HEK293 (cell line): ENCODE measurements at regions not wholly inside any gene's neighbourhood (a gene's known extent, or its start where the extent isn't known, plus 50 kb on each side); places are given as distances from the start of the nearest gene placed in this dataset.

Experiments
- CTCF ChIA-PET: fragments of 350-600 bp; formaldehyde crosslinking; extraction: SDS; loops from one replicate; lab custom pipeline; 2021; ENCODE audit warnings: antibody characterized with exemption; lab: Yijun Ruan, JAX
- POLR2A ChIA-PET: fragments of 300-600 bp; formaldehyde crosslinking; extraction: SDS; loops from one replicate; lab custom pipeline; 2020; ENCODE audit warnings: antibody characterized with exemption, inconsistent platforms; lab: Yijun Ruan, JAX
- H3K27ac ChIP-seq: fragments of 200-500 bp; sonication (Bioruptor generic); 2 replicates; pipeline ENCODE4 v1.5.1; 2014; ENCODE audit warnings: low read depth, low read length, control low read depth, inconsistent platforms; ENCODE audit errors: extremely low read depth
- H3K36me3 ChIP-seq, 2 experiments: fragments of 200-500 bp in 1 of 2; sonication (Bioruptor generic) in 1 of 2; 1 replicate in 1 of 2; 2 replicates in 1 of 2; pipeline ENCODE4 v1.5.1; 2014 to 2017; ENCODE audit warnings: inconsistent platforms in 2 of 2, low read length in 2 of 2; ENCODE audit not compliant: control insufficient read depth in 2 of 2, insufficient read depth in 1 of 2
- H3K4me1 ChIP-seq: fragments of 200-500 bp; sonication (Bioruptor generic); 2 replicates; pipeline ENCODE4 v1.5.1; 2014; ENCODE audit warnings: mild to moderate bottlenecking, low read length, inconsistent platforms; ENCODE audit not compliant: control insufficient read depth, insufficient read depth
- H3K4me3 ChIP-seq: 2 replicates; pipeline ENCODE4 v1.5.1; 2011; ENCODE audit warnings: low read depth, mild to moderate bottlenecking, control low read depth, low read length, moderate library complexity
- H3K9me3 ChIP-seq: fragments of 200-500 bp; sonication (Bioruptor generic); 2 replicates; pipeline ENCODE4 v1.5.1; 2014; ENCODE audit warnings: low read depth, low read length, inconsistent platforms; ENCODE audit not compliant: control insufficient read depth, insufficient read depth
- EGR2 ChIP-seq: fragments of 450-650 bp; formaldehyde crosslinking; IDR thresholded peaks from 2 replicates; pipeline ENCODE4 v1.5.1; 2016; ENCODE audit warnings: low read depth, missing biosample characterization, missing genetic modification characterization
- KLF7 ChIP-seq: fragments of 450-650 bp; formaldehyde crosslinking; IDR thresholded peaks from 2 replicates; pipeline ENCODE4 v1.5.1; 2016; ENCODE audit warnings: missing biosample characterization, missing genetic modification characterization, borderline replicate concordance
- MZF1 ChIP-seq: fragments of 450-650 bp; formaldehyde crosslinking; IDR thresholded peaks from 2 replicates; pipeline ENCODE4 v1.5.1; 2017; ENCODE audit warnings: missing biosample characterization, missing genetic modification characterization, borderline replicate concordance
- PRDM2 ChIP-seq: fragments of 450-650 bp; formaldehyde crosslinking; IDR thresholded peaks from 2 replicates; pipeline ENCODE4 v1.5.1; 2016; ENCODE audit warnings: missing biosample characterization, missing genetic modification characterization, borderline replicate concordance
- RBAK ChIP-seq: fragments of 450-650 bp; formaldehyde crosslinking; IDR thresholded peaks from 2 replicates; pipeline ENCODE4 v1.5.1; 2016; ENCODE audit warnings: missing biosample characterization, missing genetic modification characterization
- SALL2 ChIP-seq: fragments of 450-650 bp; formaldehyde crosslinking; IDR thresholded peaks from 2 replicates; pipeline ENCODE4 v1.5.0; 2017; ENCODE audit warnings: missing biosample characterization, mild to moderate bottlenecking, missing genetic modification characterization, borderline replicate concordance
- YY2 ChIP-seq: fragments of 450-650 bp; formaldehyde crosslinking; IDR thresholded peaks from 2 replicates; pipeline ENCODE4 v1.5.1; 2016; ENCODE audit warnings: missing biosample characterization, missing genetic modification characterization
- ZBTB11 ChIP-seq: fragments of 450-650 bp; formaldehyde crosslinking; conservative IDR thresholded peaks from 2 replicates; pipeline ENCODE4 v1.5.1; 2016; ENCODE audit warnings: low read depth, missing biosample characterization, missing genetic modification characterization
- ZBTB8A ChIP-seq: fragments of 450-650 bp; formaldehyde crosslinking; IDR thresholded peaks from 2 replicates; pipeline ENCODE4 v1.5.1; 2016; ENCODE audit warnings: missing biosample characterization, missing genetic modification characterization
- ZNF140 ChIP-seq: fragments of 450-650 bp; formaldehyde crosslinking; IDR thresholded peaks from 2 replicates; pipeline ENCODE4 v1.5.1; 2016; ENCODE audit warnings: missing biosample characterization, missing genetic modification characterization
- ZNF169 ChIP-seq: fragments of 450-650 bp; formaldehyde crosslinking; IDR thresholded peaks from 2 replicates; pipeline ENCODE4 v1.5.1; 2016; ENCODE audit warnings: missing biosample characterization, missing genetic modification characterization
- ZNF174 ChIP-seq: fragments of 450-650 bp; formaldehyde crosslinking; IDR thresholded peaks from 2 replicates; pipeline ENCODE4 v1.5.0; 2017; ENCODE audit warnings: missing biosample characterization, mild to moderate bottlenecking, missing genetic modification characterization
- ZNF19 ChIP-seq: fragments of 450-650 bp; formaldehyde crosslinking; IDR thresholded peaks from 2 replicates; pipeline ENCODE4; 2016; ENCODE audit warnings: missing biosample characterization, missing genetic modification characterization, low read depth
- ZNF335 ChIP-seq: fragments of 450-650 bp; formaldehyde crosslinking; conservative IDR thresholded peaks from 2 replicates; pipeline ENCODE4 v1.5.1; 2016; ENCODE audit warnings: missing biosample characterization, missing genetic modification characterization
- ZNF398 ChIP-seq: fragments of 450-650 bp; formaldehyde crosslinking; IDR thresholded peaks from 2 replicates; pipeline ENCODE4 v1.5.1; 2017; ENCODE audit warnings: missing biosample characterization, missing genetic modification characterization
- ZNF510 ChIP-seq: fragments of 450-650 bp; formaldehyde crosslinking; IDR thresholded peaks from 2 replicates; pipeline ENCODE4 v1.5.1; 2018; ENCODE audit warnings: mild to moderate bottlenecking, missing genetic modification characterization, missing biosample characterization; ENCODE audit not compliant: insufficient replicate concordance
- ZNF558 ChIP-seq: fragments of 450-650 bp; formaldehyde crosslinking; IDR thresholded peaks from 2 replicates; pipeline ENCODE4 v1.5.1; 2016; ENCODE audit warnings: missing biosample characterization, missing genetic modification characterization
- ZSCAN4 ChIP-seq: fragments of 450-650 bp; formaldehyde crosslinking; IDR thresholded peaks from 2 replicates; pipeline ENCODE4 v1.5.1; 2017; ENCODE audit warnings: missing biosample characterization, missing genetic modification characterization

GRCh38 chr16:65272699-65273414 lies 151.0 kb upstream of the CDH11 start (continued):
- TF ChIP-seq PRDM2 (tag by site-specific recombination) (no peak), RBAK (tag by site-specific recombination) (no peak), EGR2 (tag by site-specific recombination) (no peak), ZNF174 (tag by site-specific recombination) (no peak), ZNF558 (tag by site-specific recombination) (no peak), ZNF140 (tag by site-specific recombination) (no peak)
- TF ChIP-seq, all 188 proteins: peak for 0

GRCh38 chr16:65271996-65272395 lies 150.1 kb upstream of the CDH11 start:
- TF ChIP-seq YY2 (no peak), ZBTB11 (no peak), ZNF335 (tag by site-specific recombination) (no peak), MZF1 (no peak)
- TF ChIP-seq, all 188 proteins: peak for 0
- H3K27ac ChIP-seq: no peak overlapping the region
- no peaks in the 10 kb centered on the region for H3K4me1 ChIP-seq
- CTCF ChIA-PET: no interaction called here
- POLR2A ChIA-PET: no interaction called here
- no peaks in the 10 kb centered on the region for H3K36me3 ChIP-seq
- no peak overlapping the region for H3K4me3 ChIP-seq
- H3K9me3 ChIP-seq: no peaks in the 10 kb centered on the region

- Histone ChIP-seq H3K4me1 (no peaks in the 10 kb centered on the region), H3K9me3 (no peaks in the 10 kb centered on the region), H3K27ac (no peak overlapping the region), H3K4me3 (no peak overlapping the region), H3K36me3 (no peaks in the 10 kb centered on the region)
- CTCF ChIA-PET: interaction anchor here (1.0 kb wide), 1 partner anchor 73 kb away, joined by 3 read pairs; no protein-coding TSS in a partner anchor
- POLR2A ChIA-PET: interaction anchor here (0.6 kb wide), 1 partner anchor 19 kb away, joined by 4 read pairs; no protein-coding TSS in a partner anchor
- TF ChIP-seq ZNF335 (tag by site-specific recombination): no peak
- no peak for TF ChIP-seq ZNF510 (tag by site-specific recombination)
- TF ChIP-seq ZBTB8A: no peak
- TF ChIP-seq MZF1: no peak
- no peak for TF ChIP-seq ZSCAN4
- TF ChIP-seq ZNF398 (tag by site-specific recombination): no peak
- no peak for TF ChIP-seq ZNF169 (tag by site-specific recombination)
- no peak for TF ChIP-seq KLF7 (tag by site-specific recombination)
- no peak for TF ChIP-seq ZNF19 (tag by site-specific recombination)
- no peak for TF ChIP-seq SALL2
These were observed 146.5 kb upstream of the CDH11 start for GRCh38 chr16:65268331-65268730.
